Activated CD4-positive, alpha-beta T cell treated with anti-CD3 and anti-CD28 coated beads, Interleukin-2, amount 10 ng/mL, durations not matched to agents 24 days and 14 days (primary cell): ENCODE measurements at regions not wholly inside any gene's neighbourhood (a gene's known extent, or its start where the extent isn't known, plus 50 kb on each side); places are given as distances from the start of the nearest gene placed in this dataset.
"Not testable (repeated sequence)": the region's sequence is repeated elsewhere in the genome, so short reads cannot be mapped to it uniquely, and the experiment has no call there.

ENCODE experiments used
- DNase-seq: peaks from one replicate; pipeline ENCODE4 v3.0.0; 2022
- H3K27ac Mint-ChIP-seq: one replicate; pipeline ENCODE4 v1.8.0; 2022; ENCODE audit warnings: mild to moderate bottlenecking, mixed read lengths
- H3K27me3 Mint-ChIP-seq: one replicate; pipeline ENCODE4 v1.8.0; 2022; ENCODE audit warnings: mixed read lengths
- H3K36me3 Mint-ChIP-seq: one replicate; pipeline ENCODE4 v1.8.0; 2022; ENCODE audit warnings: low read depth, mild to moderate bottlenecking, mixed read lengths
- H3K4me1 Mint-ChIP-seq: one replicate; pipeline ENCODE4 v1.8.0; 2021; ENCODE audit warnings: mixed read lengths
- H3K4me3 Mint-ChIP-seq: one replicate; pipeline ENCODE4 v1.8.0; 2022; ENCODE audit warnings: mild to moderate bottlenecking, moderate library complexity, mixed read lengths
- H3K9me3 Mint-ChIP-seq: one replicate; pipeline ENCODE4 v1.8.0; 2021; ENCODE audit warnings: mixed read lengths
- intact Hi-C: fragments of 100-400 bp; cut with micrococcal nuclease; formaldehyde crosslinking; loops from one replicate; pipeline ENCODE4 v1.15.1; 2023

GRCh38 chr1:199010933-199011332 lies 372.1 kb downstream of the PTPRC start:
- Mint-ChIP-seq H3K36me3 (peaks cover 3% of the 10 kb centered on the region), H3K4me1 (peaks cover 52% of the 10 kb centered on the region), H3K4me3 (peak overlapping the region; percentile 27), H3K27ac (peak overlapping the region; percentile 12), H3K9me3 (peaks cover 17% of the 10 kb centered on the region), H3K27me3 (peaks cover 2% of the 10 kb centered on the region)
- intact Hi-C loops = loop anchor here (1.0 kb wide), 1 partner anchor 74 kb away; no protein-coding TSS in a partner anchor
- DNase-seq = no peak

DNA sequence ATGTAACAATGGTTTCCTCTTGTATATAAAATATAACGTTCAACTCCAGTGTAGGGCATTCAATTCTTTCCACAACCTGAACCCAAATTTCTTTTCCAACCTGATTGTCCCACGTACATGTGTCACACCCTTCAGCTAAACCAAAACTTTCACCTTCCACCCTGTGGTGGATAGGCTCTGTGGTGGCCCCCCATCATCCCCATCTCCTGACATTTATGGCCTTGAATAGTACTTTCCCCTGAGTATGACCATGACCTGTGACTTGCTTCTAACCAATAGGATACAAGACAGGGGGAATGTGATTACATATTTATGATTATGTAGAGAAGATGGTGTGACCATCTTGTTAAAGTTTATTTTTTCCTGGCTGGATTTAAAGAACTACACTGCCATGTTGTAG lies 377.0 kb downstream of the PTPRC start:
- H3K9me3 Mint-ChIP-seq = peaks cover 12% of the 10 kb centered on the region
- peaks cover 5% of the 10 kb centered on the region for H3K36me3 Mint-ChIP-seq
- H3K27me3 Mint-ChIP-seq = no peaks in the 10 kb centered on the region
- intact Hi-C loops = no loop called here
- no peak overlapping the region for H3K4me3 Mint-ChIP-seq
- H3K4me1 Mint-ChIP-seq = peaks cover 30% of the 10 kb centered on the region
- no peak overlapping the region for H3K27ac Mint-ChIP-seq
- no peak for DNase-seq

- H3K4me1 Mint-ChIP-seq = peaks cover 23% of the 10 kb centered on the region
- H3K27ac Mint-ChIP-seq = no peak overlapping the region
- intact Hi-C loops = no loop called here
- DNase-seq = no peak
- H3K27me3 Mint-ChIP-seq = no peaks in the 10 kb centered on the region
- H3K4me3 Mint-ChIP-seq = no peak overlapping the region
- H3K9me3 Mint-ChIP-seq = peaks cover 17% of the 10 kb centered on the region
- H3K36me3 Mint-ChIP-seq = peaks cover 4% of the 10 kb centered on the region
These were observed 379.8 kb downstream of the PTPRC start for GRCh38 chr1:199018471-199019135.

GRCh38 chr1:199020051-199020450 lies 381.2 kb downstream of the PTPRC start:
- no peak for DNase-seq
- intact Hi-C loops = no loop called here
- Mint-ChIP-seq H3K4me1 (peaks cover 12% of the 10 kb centered on the region), H3K4me3 (no peak overlapping the region), H3K36me3 (peaks cover 4% of the 10 kb centered on the region), H3K27ac (no peak overlapping the region), H3K9me3 (peaks cover 9% of the 10 kb centered on the region), H3K27me3 (no peaks in the 10 kb centered on the region)

DNA sequence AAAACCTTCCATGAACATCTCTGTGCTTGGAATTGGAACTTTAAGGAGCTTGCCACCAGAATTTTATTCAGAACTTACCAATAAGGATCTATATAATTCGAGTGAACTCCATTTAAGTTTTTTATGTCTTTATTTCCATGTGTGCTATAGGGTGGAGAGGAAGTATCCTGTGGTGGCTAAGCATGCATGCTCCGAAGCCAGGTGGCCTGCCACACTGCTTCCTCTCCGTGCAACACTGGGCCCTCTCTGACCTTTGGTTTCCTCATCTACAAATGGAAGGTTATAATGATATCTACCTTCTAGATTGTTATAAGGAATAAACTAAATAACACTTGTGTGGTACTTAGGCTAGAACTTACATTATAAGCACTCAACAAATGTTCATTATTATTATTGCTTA lies 382.1 kb downstream of the PTPRC start:
- H3K27me3 Mint-ChIP-seq = no peaks in the 10 kb centered on the region
- no peak overlapping the region for H3K27ac Mint-ChIP-seq
- H3K36me3 Mint-ChIP-seq = peaks cover 7% of the 10 kb centered on the region
- DNase-seq = no peak
- peaks cover 10% of the 10 kb centered on the region for H3K4me1 Mint-ChIP-seq
- H3K9me3 Mint-ChIP-seq = peaks cover 9% of the 10 kb centered on the region
- no peak overlapping the region for H3K4me3 Mint-ChIP-seq
- intact Hi-C loops = no loop called here

DNA sequence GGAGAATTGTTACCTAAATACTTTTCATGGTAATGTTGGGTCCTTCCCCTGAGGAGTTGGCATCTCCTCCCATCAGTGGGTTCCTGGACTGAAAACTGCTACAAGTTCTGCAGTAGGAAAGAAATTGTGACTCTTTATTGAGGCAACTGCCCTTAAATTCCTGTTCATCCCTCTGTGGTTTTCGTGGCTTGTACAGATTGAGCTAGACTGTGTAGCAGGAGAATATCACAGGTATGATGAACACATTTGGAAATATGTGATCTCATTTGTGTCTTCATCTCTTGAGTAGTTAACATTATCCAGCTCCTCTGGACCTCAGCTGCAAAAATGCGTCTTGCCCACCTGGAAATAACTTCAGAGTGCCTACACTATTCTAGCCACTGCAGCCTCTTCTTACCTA lies 390.6 kb downstream of the PTPRC start:
- Mint-ChIP-seq H3K27ac (peak overlapping the region; percentile 57), H3K36me3 (peaks cover 25% of the 10 kb centered on the region), H3K4me3 (peak overlapping the region; percentile 12), H3K4me1 (peaks cover 36% of the 10 kb centered on the region), H3K9me3 (peaks cover 15% of the 10 kb centered on the region), H3K27me3 (no peaks in the 10 kb centered on the region)
- DNase-seq = no peak
- intact Hi-C loops = no loop called here

DNA sequence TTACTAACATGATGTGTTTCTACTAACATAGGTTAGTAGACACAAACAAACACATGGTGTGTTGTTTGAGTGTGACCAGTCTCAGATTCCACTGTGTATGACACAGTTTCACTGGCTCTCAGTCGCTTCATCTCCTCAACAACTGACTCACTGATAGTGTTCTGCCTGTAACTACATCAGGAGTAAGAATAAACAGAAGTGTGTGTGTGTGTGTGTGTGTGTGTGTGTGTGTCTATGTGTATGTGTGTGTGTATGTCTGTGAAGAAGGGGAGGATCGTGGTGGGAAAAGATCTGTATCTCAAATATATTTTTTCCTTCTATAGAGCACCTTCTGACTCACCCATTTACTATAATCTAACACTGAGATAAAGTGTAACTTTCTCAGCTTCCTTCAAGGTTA lies 391.0 kb downstream of the PTPRC start:
- H3K9me3 Mint-ChIP-seq = peaks cover 16% of the 10 kb centered on the region
- H3K4me3 Mint-ChIP-seq = peak overlapping the region; percentile 12
- H3K27ac Mint-ChIP-seq = peak overlapping the region; percentile 57
- H3K36me3 Mint-ChIP-seq = peaks cover 26% of the 10 kb centered on the region
- peaks cover 36% of the 10 kb centered on the region for H3K4me1 Mint-ChIP-seq
- no peak for DNase-seq
- no peaks in the 10 kb centered on the region for H3K27me3 Mint-ChIP-seq
- intact Hi-C loops = loop anchor here (2.0 kb wide), 1 partner anchor 21 kb away; no protein-coding TSS in a partner anchor

- not testable (repeated sequence) for H3K4me3 Mint-ChIP-seq, H3K27ac Mint-ChIP-seq, H3K27me3 Mint-ChIP-seq, DNase-seq
- H3K9me3 Mint-ChIP-seq = peaks cover 21% of the 10 kb centered on the region
- peaks cover 40% of the 10 kb centered on the region for H3K4me1 Mint-ChIP-seq
- intact Hi-C loops = loop anchor here (2.0 kb wide), 1 partner anchor 22 kb away; no protein-coding TSS in a partner anchor
- H3K36me3 Mint-ChIP-seq = peaks cover 31% of the 10 kb centered on the region
These were observed 391.7 kb downstream of the PTPRC start for GRCh38 chr1:199030541-199030940.

GRCh38 chr1:199031170-199031569 lies 392.3 kb downstream of the PTPRC start:
- intact Hi-C loops = loop anchor here (2.0 kb wide), 1 partner anchor 22 kb away; no protein-coding TSS in a partner anchor
- Mint-ChIP-seq H3K4me1 (peaks cover 40% of the 10 kb centered on the region), H3K9me3 (peaks cover 21% of the 10 kb centered on the region), H3K36me3 (peaks cover 29% of the 10 kb centered on the region)
- DNase-seq, H3K27ac Mint-ChIP-seq, H3K4me3 Mint-ChIP-seq, H3K27me3 Mint-ChIP-seq: not testable (repeated sequence)

DNA sequence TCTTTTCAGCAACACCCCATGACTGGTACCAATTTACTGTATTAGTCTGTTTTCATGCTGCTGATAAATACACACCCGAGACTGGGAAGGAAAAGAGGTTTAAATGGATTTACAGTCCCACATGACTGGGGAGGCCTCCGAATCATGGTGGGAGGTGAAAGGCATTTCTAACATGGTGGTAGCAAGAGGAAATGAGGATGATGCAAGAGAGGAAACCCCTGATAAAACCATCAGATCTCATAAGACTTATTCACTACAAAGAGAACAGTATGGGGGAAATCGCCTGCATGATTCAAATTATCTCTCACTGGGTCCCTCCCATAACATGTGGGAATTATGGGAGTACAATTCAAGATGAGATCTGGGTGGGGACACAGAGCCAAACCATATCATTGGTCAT lies 393.6 kb downstream of the PTPRC start:
- peaks cover 40% of the 10 kb centered on the region for H3K4me1 Mint-ChIP-seq

GRCh38 chr1:199033661-199034060 lies 394.8 kb downstream of the PTPRC start:
- Mint-ChIP-seq H3K9me3 (peaks cover 27% of the 10 kb centered on the region), H3K27ac (peak overlapping the region; percentile 45), H3K4me3 (no peak overlapping the region), H3K36me3 (peaks cover 31% of the 10 kb centered on the region), H3K4me1 (peaks cover 41% of the 10 kb centered on the region), H3K27me3 (no peaks in the 10 kb centered on the region)
- intact Hi-C loops = no loop called here
- DNase-seq = no peak

More for the DNA sequence above, 393.6 kb downstream of the PTPRC start:
- H3K9me3 Mint-ChIP-seq = peaks cover 27% of the 10 kb centered on the region
- H3K27ac Mint-ChIP-seq = peak overlapping the region; percentile 7
- intact Hi-C loops, DNase-seq, H3K27me3 Mint-ChIP-seq, H3K4me3 Mint-ChIP-seq: not testable (repeated sequence)
- peaks cover 29% of the 10 kb centered on the region for H3K36me3 Mint-ChIP-seq

DNA sequence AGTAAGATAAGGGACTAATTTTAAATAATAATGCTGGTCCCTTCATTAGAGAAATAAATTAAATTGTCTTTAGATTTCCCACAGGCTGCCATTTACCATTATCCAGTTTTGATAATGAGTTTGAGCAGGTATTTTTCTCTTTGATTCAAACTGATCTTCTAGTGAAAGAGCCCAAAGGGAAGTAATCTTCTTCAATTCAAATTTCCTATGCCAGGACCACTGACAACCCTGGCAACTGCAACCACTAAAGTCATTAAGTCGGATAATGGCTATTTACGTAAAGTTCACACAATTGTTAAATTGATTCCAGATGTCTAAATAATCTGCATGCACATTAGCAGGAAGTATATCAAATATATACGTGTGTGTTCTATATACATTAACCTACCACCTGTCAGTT lies 399.3 kb downstream of the PTPRC start:
- Mint-ChIP-seq H3K4me3 (no peak overlapping the region), H3K36me3 (peaks cover 19% of the 10 kb centered on the region), H3K4me1 (peaks cover 41% of the 10 kb centered on the region), H3K9me3 (peaks cover 21% of the 10 kb centered on the region), H3K27ac (no peak overlapping the region), H3K27me3 (no peaks in the 10 kb centered on the region)
- DNase-seq = no peak
- intact Hi-C loops = no loop called here

- H3K36me3 Mint-ChIP-seq = peaks cover 30% of the 10 kb centered on the region
- DNase-seq = no peak
- H3K4me3 Mint-ChIP-seq = peak overlapping the region; percentile 72
- peaks cover 38% of the 10 kb centered on the region for H3K4me1 Mint-ChIP-seq
- intact Hi-C loops = loop anchor here (2.0 to 5.0 kb wide), 4 partner anchors 49 to 187 kb away; no protein-coding TSS in a partner anchor
- H3K27me3 Mint-ChIP-seq = no peaks in the 10 kb centered on the region
- peak overlapping the region; percentile 63 for H3K27ac Mint-ChIP-seq
- peaks cover 26% of the 10 kb centered on the region for H3K9me3 Mint-ChIP-seq
These were observed 401.5 kb downstream of the PTPRC start for GRCh38 chr1:199040076-199040905.
